IPS DF 4.7 (cell line): ENCODE measurements at regions not wholly inside any gene's neighbourhood (a gene's known extent, or its start where the extent isn't known, plus 50 kb on each side); places are given as distances from the start of the nearest gene placed in this dataset.
"Not testable (repeated sequence)": the region's sequence is repeated elsewhere in the genome, so short reads cannot be mapped to it uniquely, and the experiment has no call there.

ENCODE experiments used
- DNase-seq: peaks from one replicate; pipeline ENCODE4 v3.0.0-alpha.2; 2013; ENCODE audit warnings: low spot score; ENCODE audit errors: extremely low read depth

GRCh38 chr4:30553706-30554105 is 166.5 kb upstream of the PCDH7 start:
- no peak for DNase-seq

GRCh38 chr4:30555775-30556174 is 164.4 kb upstream of the PCDH7 start:
- no peak for DNase-seq

GRCh38 chr4:30559481-30559880 is 160.7 kb upstream of the PCDH7 start:
- DNase-seq: no peak

- no peak for DNase-seq
Measured at GRCh38 chr4:30586850-30587249, 133.3 kb upstream of the PCDH7 start.

- DNase-seq: not testable (repeated sequence)
Measured at GRCh38 chr4:30589669-30590068, 130.5 kb upstream of the PCDH7 start.

GRCh38 chr4:30600246-30601017 is 119.7 kb upstream of the PCDH7 start:
- no peak for DNase-seq

- no peak for DNase-seq
Measured at GRCh38 chr4:30601070-30601865, 118.9 kb upstream of the PCDH7 start.

- no peak for DNase-seq
Measured at GRCh38 chr4:30605616-30606190, 114.5 kb upstream of the PCDH7 start.

GRCh38 chr4:30610361-30610760 is 109.8 kb upstream of the PCDH7 start:
- no peak for DNase-seq

- DNase-seq: no peak
Measured at GRCh38 chr4:30614771-30615170, 105.4 kb upstream of the PCDH7 start.

GRCh38 chr4:30616942-30617646 is 103.1 kb upstream of the PCDH7 start:
- no peak for DNase-seq

- DNase-seq: no peak
Measured at GRCh38 chr4:30617836-30618235, 102.3 kb upstream of the PCDH7 start.

GRCh38 chr4:30619679-30620078 is 100.5 kb upstream of the PCDH7 start:
- DNase-seq: no peak

- no peak for DNase-seq
Measured at GRCh38 chr4:30620711-30621110, 99.5 kb upstream of the PCDH7 start.

GRCh38 chr4:30630431-30630830 is 89.7 kb upstream of the PCDH7 start:
- DNase-seq: no peak

- no peak for DNase-seq
Measured at GRCh38 chr4:30632751-30633150, 87.4 kb upstream of the PCDH7 start.

- no peak for DNase-seq
Measured at GRCh38 chr4:30641345-30641744, 78.8 kb upstream of the PCDH7 start.

GRCh38 chr4:30642567-30642966 is 77.6 kb upstream of the PCDH7 start:
- DNase-seq: no peak

GRCh38 chr4:30653291-30653690 is 66.9 kb upstream of the PCDH7 start:
- DNase-seq: no peak

GRCh38 chr4:30656828-30657227 is 63.3 kb upstream of the PCDH7 start:
- no peak for DNase-seq

GRCh38 chr4:30667919-30668318 is 52.2 kb upstream of the PCDH7 start:
- no peak for DNase-seq

- no peak for DNase-seq
Measured at GRCh38 chr4:30670206-30670605, 50.0 kb upstream of the PCDH7 start.
